GM12878 (cell line): ENCODE measurements at regions not wholly inside any gene's neighbourhood (a gene's known extent, or its start where the extent isn't known, plus 50 kb on each side); places are given as distances from the start of the nearest gene placed in this dataset.

ENCODE experiments used
- CTCF ChIP-seq, 3 experiments: IDR thresholded peaks in 2 of 3; conservative IDR thresholded peaks in 1 of 3; 2 replicates each; pipeline ENCODE4 v1.5.1; 2011; ENCODE audit warnings: low read depth in 3 of 3, low read length in 3 of 3, mild to moderate bottlenecking in 3 of 3, control low read depth in 2 of 3, moderate library complexity in 2 of 3, inconsistent platforms in 1 of 3, mixed read lengths in 1 of 3; ENCODE audit not compliant: control insufficient read depth in 2 of 3, insufficient read depth in 1 of 3; ENCODE audit errors: extremely low read depth in 1 of 3
- POLR2A ChIP-seq: IDR thresholded peaks from 2 replicates; pipeline ENCODE4 v1.6.1; 2011; ENCODE audit warnings: low read depth, mild to moderate bottlenecking, low read length
- SMARCA5 ChIP-seq: fragments of 450-650 bp; IDR thresholded peaks from 2 replicates; pipeline ENCODE4 v1.6.1; 2017; ENCODE audit warnings: mild to moderate bottlenecking
- SMC3 ChIP-seq: IDR thresholded peaks from 2 replicates; pipeline ENCODE4 v1.6.1; 2011; ENCODE audit warnings: low read length, improper control_type of control experiment, borderline replicate concordance

- TF ChIP-seq SMARCA5 (no peak), CTCF (IDR thresholded peaks at IDR 0.05 in 2 of 3, conservative IDR thresholded peaks at IDR 0.05 in 1 of 3; ENCODE audit: control insufficient read depth in 2 of 3, extremely low read depth in 1 of 3, insufficient read depth in 1 of 3, low read depth in 3 of 3, low read length in 3 of 3) (no peak), SMC3 (no peak), POLR2A (no peak)
Observed at GRCh38 chr2:19228715-19229114, 129.7 kb downstream of the OSR1 start.
